ENCODE measurements at regions not wholly inside any gene's neighbourhood (a gene's known extent, or its start where the extent isn't known, plus 50 kb on each side); places are given as distances from the start of the nearest gene placed in this dataset.
A peak's percentile ranks its signal among the peaks of the same experiment; 100 is the strongest.

DNA sequence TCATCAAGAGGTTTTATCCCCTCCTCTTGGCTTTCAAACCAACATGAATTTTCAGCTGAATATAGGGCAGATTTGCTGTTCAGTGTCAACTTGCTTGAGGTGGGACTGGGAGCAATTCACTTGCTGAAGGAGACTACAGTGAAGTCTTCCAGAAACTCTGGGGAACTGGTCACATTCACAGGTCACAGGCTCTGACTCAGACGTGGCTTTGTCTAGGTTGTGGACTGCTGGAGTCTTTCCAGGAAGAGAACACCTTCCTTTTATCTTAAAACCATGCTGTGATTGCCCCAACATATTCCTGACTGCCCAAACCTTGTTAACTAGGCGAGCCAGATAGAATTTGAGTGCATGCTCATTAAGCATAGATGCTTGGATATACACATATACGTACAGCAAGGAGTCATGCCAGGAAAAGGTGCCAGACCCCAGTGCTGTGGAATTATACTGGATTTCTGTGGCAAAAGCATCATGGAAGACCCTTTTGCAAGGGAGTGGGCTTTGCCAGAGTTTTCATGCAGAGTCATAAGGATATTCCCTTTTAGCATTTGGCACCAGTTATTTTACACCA lies 399.1 kb upstream of the TBL1XR1 start:
- DNase-seq (no peak), ATAC-seq (no peak)
- TF ChIP-seq, protein P1, sequence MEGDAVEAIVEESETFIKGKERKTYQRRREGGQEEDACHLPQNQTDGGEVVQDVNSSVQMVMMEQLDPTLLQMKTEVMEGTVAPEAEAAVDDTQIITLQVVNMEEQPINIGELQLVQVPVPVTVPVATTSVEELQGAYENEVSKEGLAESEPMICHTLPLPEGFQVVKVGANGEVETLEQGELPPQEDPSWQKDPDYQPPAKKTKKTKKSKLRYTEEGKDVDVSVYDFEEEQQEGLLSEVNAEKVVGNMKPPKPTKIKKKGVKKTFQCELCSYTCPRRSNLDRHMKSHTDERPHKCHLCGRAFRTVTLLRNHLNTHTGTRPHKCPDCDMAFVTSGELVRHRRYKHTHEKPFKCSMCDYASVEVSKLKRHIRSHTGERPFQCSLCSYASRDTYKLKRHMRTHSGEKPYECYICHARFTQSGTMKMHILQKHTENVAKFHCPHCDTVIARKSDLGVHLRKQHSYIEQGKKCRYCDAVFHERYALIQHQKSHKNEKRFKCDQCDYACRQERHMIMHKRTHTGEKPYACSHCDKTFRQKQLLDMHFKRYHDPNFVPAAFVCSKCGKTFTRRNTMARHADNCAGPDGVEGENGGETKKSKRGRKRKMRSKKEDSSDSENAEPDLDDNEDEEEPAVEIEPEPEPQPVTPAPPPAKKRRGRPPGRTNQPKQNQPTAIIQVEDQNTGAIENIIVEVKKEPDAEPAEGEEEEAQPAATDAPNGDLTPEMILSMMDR (IDR thresholded peaks at IDR 0.05), result no peak
- Histone ChIP-seq H3K4me3 (no peak overlapping the region), H3K27ac (no peak overlapping the region), H3K9me3 (no peaks in the 10 kb centered on the region), H3K4me1 (peaks cover 31 to 74% of the 10 kb centered on the region in 2 donors), H3K36me3 (no peaks in the 10 kb centered on the region), H3K27me3 (no peaks in the 10 kb centered on the region)
- intact Hi-C loops (cut with DNase I), result no loop called here

DNA sequence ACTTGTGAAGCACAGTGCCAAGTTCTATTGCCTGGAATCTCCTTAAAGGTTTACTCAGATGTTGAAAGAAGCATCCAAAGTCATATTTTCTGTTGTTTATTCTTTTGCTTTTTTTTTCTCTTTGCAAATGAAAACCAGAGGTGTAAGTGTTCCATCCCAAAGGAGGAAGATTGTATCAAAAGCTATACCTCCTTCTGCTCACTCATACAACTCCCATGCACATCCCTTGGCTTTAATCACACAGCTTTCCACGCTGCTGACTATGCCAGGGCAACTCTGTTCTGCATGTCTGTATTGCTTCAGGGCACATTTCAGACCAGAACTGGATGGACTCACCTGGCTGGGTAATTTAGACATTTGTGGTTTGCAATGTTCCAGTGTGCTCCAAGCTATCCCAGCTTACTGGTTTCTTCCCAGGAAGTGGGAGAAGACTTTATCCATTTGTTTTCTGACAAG lies 399.6 kb upstream of the TBL1XR1 start:
- H3K36me3 ChIP-seq, result no peaks in the 10 kb centered on the region
- H3K27ac ChIP-seq, result peak overlapping the region; percentile 57 to 70
- no peak overlapping the region for H3K4me3 ChIP-seq
- ATAC-seq, result peak; percentile 10
- peaks cover 28 to 74% of the 10 kb centered on the region in 2 donors for H3K4me1 ChIP-seq
- DNase-seq, result no peak
- intact Hi-C loops (cut with DNase I), result no loop called here
- no peaks in the 10 kb centered on the region for H3K9me3 ChIP-seq
- TF ChIP-seq, protein P1 (IDR thresholded peaks at IDR 0.05), result no peak
- H3K27me3 ChIP-seq, result no peaks in the 10 kb centered on the region

DNA sequence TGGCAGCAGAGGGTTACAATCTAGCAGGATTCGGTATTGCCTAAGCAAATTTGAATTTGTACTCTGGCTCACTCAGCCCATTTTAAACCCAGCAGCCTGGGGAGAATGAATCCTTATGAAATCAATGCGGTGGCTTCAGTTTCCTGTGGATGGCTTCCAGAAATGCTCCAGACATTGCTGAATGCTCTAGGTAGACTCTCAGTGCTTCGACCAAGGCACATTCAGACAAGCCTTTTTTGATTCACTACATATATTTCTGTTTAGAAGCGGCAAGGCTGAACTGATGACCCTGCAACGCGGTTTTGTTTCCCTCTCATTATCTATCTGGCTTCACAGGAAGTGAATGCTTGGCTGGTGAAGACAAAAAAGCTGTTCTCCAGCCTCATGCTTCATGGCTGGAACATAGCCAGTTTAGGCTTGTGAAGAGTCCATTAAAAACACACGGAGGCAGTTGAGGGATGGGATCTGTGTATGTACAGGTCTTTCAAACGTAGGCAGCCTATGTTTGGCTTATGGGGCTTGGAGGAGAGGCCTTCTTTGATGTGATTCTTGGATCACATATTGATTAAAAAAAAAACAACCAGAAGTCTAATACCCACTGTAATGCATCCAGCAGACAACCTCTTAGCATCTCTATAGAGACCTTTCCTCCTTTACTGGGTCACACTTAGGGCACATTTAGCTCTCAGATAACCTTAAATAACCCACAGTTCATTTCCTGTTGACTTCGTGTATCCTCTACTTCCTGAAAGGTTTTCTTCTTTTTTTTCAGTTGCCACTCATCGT lies 400.2 kb upstream of the TBL1XR1 start:
- Histone ChIP-seq H3K27ac (peak overlapping the region; percentile 57 to 70), H3K36me3 (no peaks in the 10 kb centered on the region), H3K9me3 (no peaks in the 10 kb centered on the region), H3K27me3 (no peaks in the 10 kb centered on the region), H3K4me3 (no peak overlapping the region), H3K4me1 (peaks cover 24 to 73% of the 10 kb centered on the region in 2 donors)
- DNase-seq, result peak in 2 of 4 donors; percentile 61 to 85
- ATAC-seq, result peak; percentile 56
- intact Hi-C loops (cut with DNase I), result no loop called here
- TF ChIP-seq, protein P1 (IDR thresholded peaks at IDR 0.05), result no peak

DNA sequence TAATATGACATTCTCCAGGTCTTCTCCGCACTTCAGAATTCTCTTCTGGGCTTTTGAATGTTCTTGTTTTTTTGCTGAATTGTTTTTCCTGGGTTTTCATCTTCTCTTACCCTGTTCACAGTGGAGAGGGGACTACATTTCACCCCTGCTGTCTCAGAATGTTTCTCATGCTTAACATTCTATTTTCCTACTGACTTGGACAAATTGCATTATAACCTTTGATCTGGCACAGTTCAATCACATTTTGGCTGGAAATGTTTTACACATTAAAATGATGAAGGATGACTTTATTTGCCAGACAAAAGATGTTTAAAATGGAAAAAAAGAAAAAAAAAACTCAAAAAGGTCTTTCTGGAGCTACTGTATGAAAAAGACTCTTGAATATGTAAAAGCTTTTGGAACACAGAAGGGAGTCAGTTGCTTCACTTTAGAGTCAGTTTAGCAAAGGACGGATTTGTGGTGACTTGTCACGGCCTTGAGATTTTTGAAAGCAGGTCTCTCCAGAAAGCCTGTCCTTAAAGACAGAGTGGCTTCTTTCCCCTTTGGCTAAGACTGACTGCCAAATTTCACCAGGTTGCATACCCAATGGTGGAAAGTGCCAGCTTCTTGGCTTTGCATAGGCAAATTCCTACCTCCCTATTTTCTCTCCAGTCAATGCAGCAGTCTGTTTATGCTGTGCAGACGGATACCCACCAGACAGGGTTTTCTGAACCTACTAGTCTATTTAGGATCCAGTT lies 401.0 kb upstream of the TBL1XR1 start:
- ATAC-seq (no peak), DNase-seq (no peak)
- H3K36me3 ChIP-seq, result no peaks in the 10 kb centered on the region
- no peaks in the 10 kb centered on the region for H3K9me3 ChIP-seq
- no peak overlapping the region for H3K4me3 ChIP-seq
- peak overlapping the region; percentile 57 to 70 for H3K27ac ChIP-seq
- H3K4me1 ChIP-seq, result peaks cover 31 to 77% of the 10 kb centered on the region in 2 donors
- no peaks in the 10 kb centered on the region for H3K27me3 ChIP-seq
- TF ChIP-seq, protein P1 (IDR thresholded peaks at IDR 0.05), result no peak
- intact Hi-C loops (cut with DNase I), result no loop called here

DNA sequence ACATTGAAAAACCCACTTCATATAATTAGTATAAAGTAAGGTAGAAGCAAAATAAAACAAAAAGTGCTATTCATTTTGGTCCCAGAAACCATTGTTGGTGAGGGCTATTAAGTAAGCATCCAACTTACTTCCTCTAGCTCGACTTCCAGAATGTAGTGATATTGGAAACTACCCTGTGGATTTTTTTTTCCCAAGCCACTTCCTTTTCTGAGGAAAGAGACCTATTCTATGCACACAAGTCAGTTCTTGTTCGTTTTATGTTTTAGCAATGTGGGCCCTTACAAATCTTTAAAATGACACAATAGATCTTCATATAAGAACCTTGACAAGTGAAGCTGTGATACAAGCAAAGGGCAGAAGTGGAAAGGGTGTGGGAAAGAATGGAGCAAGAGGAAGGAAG lies 402.0 kb upstream of the TBL1XR1 start:
- Histone ChIP-seq H3K27ac (peak overlapping the region in 1 of 2 donors; percentile 70), H3K9me3 (no peaks in the 10 kb centered on the region), H3K4me1 (peaks cover 34 to 77% of the 10 kb centered on the region in 2 donors), H3K4me3 (no peak overlapping the region), H3K36me3 (no peaks in the 10 kb centered on the region), H3K27me3 (no peaks in the 10 kb centered on the region)
- TF ChIP-seq, protein P1 (IDR thresholded peaks at IDR 0.05), result no peak
- DNase-seq (no peak), ATAC-seq (no peak)
- intact Hi-C loops (cut with DNase I), result no loop called here
